SK-N-MC (cell line): ENCODE measurements at regions not wholly inside any gene's neighbourhood (a gene's known extent, or its start where the extent isn't known, plus 50 kb on each side); places are given as distances from the start of the nearest gene placed in this dataset.

Source experiments
- DNase-seq: peaks from one replicate; pipeline ENCODE4 v3.0.0-alpha.2; 2011; ENCODE audit warnings: low read depth, low spot score
- H3K27ac ChIP-seq: fragments of 200-600 bp; sonication (generic); 2 replicates; pipeline ENCODE4 v1.5.1; 2016; ENCODE audit warnings: mixed run types
- H3K36me3 ChIP-seq: fragments of 200-600 bp; sonication (generic); 2 replicates; pipeline ENCODE4 v1.6.1; 2017; ENCODE audit warnings: antibody characterized with exemption, low read length, mixed read lengths; ENCODE audit not compliant: insufficient read depth
- H3K4me3 ChIP-seq: fragments of 200-600 bp; sonication (generic); 2 replicates; pipeline ENCODE4 v1.5.1; 2016
- H3K9ac ChIP-seq: fragments of 200-600 bp; sonication (generic); 2 replicates; pipeline ENCODE4 v1.8.0; 2017; ENCODE audit warnings: mixed run types, mixed read lengths; ENCODE audit not compliant: insufficient read length
- H3K9me3 ChIP-seq: fragments of 200-600 bp; sonication (generic); 2 replicates; pipeline ENCODE4 v1.6.1; 2017; ENCODE audit warnings: low read depth, mild to moderate bottlenecking, antibody characterized with exemption, low read length, moderate library complexity, mixed read lengths
- EZH2 ChIP-seq: fragments of 200-600 bp; sonication (generic); IDR thresholded peaks from one replicate; pipeline ENCODE4 v1.6.1; 2017; ENCODE audit warnings: antibody characterized with exemption
- FOXP2 ChIP-seq: optimal IDR thresholded peaks from 2 replicates; pipeline ENCODE3; 2011; ENCODE audit warnings: mild to moderate bottlenecking, moderate library complexity; ENCODE audit not compliant: insufficient read depth; ENCODE audit errors: extremely low read length, control extremely low read depth
- POLR2AphosphoS5 ChIP-seq: IDR thresholded peaks from 2 replicates; pipeline ENCODE4 v1.6.1; 2012; ENCODE audit warnings: mild to moderate bottlenecking, low read depth, low read length, borderline replicate concordance

DNA sequence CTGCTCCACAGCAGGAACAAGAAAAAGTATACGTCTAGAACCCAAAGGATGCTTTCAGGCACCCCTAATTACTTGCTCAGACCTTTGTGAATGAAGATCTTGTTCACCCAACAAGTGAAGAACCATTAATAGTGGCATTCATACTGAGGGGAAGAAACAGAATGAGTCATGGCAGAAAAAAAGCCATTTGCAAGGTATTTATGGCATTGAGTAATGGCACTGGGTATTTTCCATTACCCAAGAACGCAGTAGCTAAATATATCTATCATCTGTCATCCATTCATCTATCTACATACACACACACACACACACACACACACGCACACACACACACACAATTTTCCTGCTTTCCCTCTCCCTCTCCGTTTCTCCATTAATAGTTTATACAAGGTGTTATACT is 56.4 kb upstream of the XIRP2 start:
- no peaks in the 10 kb centered on the region for H3K9me3 ChIP-seq
- H3K9ac ChIP-seq, result no peak overlapping the region
- no peak overlapping the region for H3K4me3 ChIP-seq
- TF ChIP-seq EZH2 (no peak), POLR2AphosphoS5 (no peak), FOXP2 (no peak)
- DNase-seq, result no peak
- H3K27ac ChIP-seq, result no peak overlapping the region
- H3K36me3 ChIP-seq, result no peaks in the 10 kb centered on the region

DNA sequence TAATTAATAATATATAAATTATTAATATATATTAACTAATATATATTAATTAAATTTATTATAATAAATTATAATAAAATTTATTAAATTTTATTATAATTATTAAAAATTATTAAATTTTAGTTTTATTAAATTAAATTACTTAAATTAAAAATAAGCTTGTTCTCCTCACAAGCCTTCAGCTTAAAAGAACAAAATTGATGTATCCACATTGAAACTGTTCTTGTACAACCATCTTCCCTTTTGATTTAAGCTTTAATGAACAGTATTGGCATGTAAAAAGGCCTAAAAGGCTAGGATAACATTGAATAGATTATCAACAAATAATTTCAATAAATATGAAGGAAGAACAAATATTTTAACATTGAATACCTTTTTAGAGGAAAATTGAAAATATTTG is 62.4 kb upstream of the XIRP2 start:
- no peak for DNase-seq
- H3K36me3 ChIP-seq, result no peaks in the 10 kb centered on the region
- H3K27ac ChIP-seq, result no peak overlapping the region
- no peaks in the 10 kb centered on the region for H3K9me3 ChIP-seq
- no peak for TF ChIP-seq POLR2AphosphoS5
- no peak overlapping the region for H3K9ac ChIP-seq
- no peak overlapping the region for H3K4me3 ChIP-seq

DNA sequence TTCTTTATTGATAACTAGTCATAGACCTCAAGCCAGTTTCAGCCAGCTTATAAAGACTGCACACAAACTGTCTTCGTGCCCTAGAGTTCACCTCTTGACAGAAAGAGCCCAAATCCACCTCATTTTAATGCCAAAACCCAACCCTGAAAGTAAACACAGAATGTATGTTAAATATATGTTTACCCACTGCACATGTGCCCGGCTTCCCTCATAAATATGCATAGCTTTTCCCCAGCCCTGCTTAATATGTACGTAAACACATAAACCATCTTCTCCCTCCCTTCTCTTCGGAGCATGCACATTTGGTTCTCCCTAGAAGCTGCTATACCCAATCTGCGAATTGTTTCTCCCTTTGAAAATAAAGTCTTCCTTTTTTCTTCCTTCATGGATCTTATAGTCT is 73.9 kb upstream of the XIRP2 start:
- no peak for TF ChIP-seq EZH2
- no peak for TF ChIP-seq FOXP2
- no peak for TF ChIP-seq POLR2AphosphoS5
- no peak overlapping the region for H3K4me3 ChIP-seq
- H3K36me3 ChIP-seq, result no peaks in the 10 kb centered on the region
- H3K9me3 ChIP-seq, result no peaks in the 10 kb centered on the region
- no peak overlapping the region for H3K27ac ChIP-seq
- no peak overlapping the region for H3K9ac ChIP-seq
- DNase-seq, result no peak

DNA sequence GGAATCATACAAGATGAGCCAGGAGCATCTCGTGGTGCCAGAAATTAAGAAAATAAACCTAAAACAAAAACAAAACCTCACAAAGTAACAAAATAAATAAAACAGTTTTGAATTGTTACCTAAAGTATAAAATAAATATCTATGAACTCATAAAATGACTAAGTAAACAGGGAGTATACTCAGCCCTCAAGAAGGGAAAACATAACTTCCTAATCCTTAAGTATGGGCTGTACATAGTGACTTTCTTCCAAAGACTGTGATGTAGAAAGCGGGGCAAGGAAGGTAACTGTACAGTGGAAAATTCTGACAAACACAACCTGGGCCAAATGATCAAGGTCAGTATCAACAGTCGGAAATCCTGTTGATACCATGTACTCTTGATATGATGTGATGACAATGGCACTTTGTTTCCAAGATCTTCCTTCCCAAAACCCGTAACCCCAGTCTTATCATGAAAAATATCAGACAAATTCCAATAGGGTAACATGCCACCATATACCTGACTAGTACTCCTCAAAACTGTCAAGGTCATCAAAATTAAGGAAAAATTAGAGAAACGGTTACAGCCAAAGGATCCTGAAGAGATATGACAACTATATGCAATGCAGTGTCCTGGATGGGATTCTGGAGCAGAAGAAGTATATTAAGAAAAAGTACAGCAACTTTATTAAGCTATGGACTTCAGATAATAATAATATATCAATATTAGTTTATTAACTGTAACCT is 76.0 kb upstream of the XIRP2 start:
- Histone ChIP-seq H3K9me3 (no peaks in the 10 kb centered on the region), H3K4me3 (no peak overlapping the region), H3K9ac (no peak overlapping the region), H3K36me3 (no peaks in the 10 kb centered on the region), H3K27ac (no peak overlapping the region)
- TF ChIP-seq EZH2 (no peak), FOXP2 (no peak), POLR2AphosphoS5 (no peak)
- no peak for DNase-seq

DNA sequence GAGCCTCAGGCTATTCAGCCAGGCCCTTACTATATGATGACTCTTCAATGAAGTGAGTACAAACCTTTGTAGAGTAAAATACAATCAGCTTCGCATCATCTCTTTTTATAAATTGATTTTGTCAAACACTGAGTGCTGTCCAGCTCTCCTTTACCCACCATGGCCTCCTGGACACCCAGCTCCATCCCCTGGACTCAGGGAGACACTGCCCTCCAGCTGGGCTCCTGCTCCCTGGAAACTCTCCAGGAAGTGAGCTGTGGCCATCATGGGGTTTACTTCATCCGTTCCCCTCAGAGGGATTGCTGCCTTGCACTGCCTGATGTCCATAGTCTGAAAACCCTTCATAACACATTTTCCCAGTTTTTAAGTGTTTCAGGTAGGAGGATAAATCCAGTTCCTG is 82.5 kb upstream of the XIRP2 start:
- Histone ChIP-seq H3K4me3 (no peak overlapping the region), H3K9ac (no peak overlapping the region), H3K9me3 (no peaks in the 10 kb centered on the region), H3K27ac (no peak overlapping the region), H3K36me3 (no peaks in the 10 kb centered on the region)
- TF ChIP-seq POLR2AphosphoS5 (no peak), EZH2 (no peak), FOXP2 (no peak)
- DNase-seq, result no peak

DNA sequence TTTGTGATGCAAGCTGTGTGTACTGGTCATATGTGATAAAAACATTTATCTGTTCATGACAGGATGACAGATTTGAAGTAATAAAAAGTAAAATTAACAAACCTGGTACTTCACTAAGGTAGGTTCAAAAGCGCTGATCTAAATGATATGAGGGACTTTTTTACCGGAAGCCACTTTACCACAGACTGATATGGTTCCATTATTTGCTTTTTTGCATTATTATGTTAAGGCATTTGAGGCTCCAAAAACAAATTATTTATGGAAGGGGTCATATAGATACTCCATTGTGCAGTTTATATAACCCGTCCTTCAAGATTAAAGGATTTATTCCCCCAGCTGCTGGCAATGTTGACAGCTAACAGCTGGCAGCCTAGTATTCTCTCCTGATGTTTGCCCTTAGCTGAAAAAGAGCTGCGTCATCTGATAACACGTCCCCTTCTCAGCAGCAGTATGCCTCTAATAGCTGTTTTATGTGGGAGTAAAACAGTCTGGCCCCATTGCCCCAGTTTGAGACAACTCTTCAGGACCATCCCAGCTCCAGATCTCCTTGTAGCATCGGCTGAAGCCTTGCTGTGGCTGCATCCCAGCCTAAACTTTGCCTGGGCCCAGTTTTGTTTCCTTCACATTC is 84.8 kb upstream of the XIRP2 start:
- Histone ChIP-seq H3K36me3 (no peaks in the 10 kb centered on the region), H3K9ac (no peak overlapping the region), H3K9me3 (no peaks in the 10 kb centered on the region), H3K4me3 (no peak overlapping the region), H3K27ac (0 out of 2 replicates have a peak overlapping the region, but pooled peaks have one; percentile 10)
- no peak for DNase-seq
- no peak for TF ChIP-seq POLR2AphosphoS5
- TF ChIP-seq FOXP2, result no peak
- TF ChIP-seq EZH2, result no peak

DNA sequence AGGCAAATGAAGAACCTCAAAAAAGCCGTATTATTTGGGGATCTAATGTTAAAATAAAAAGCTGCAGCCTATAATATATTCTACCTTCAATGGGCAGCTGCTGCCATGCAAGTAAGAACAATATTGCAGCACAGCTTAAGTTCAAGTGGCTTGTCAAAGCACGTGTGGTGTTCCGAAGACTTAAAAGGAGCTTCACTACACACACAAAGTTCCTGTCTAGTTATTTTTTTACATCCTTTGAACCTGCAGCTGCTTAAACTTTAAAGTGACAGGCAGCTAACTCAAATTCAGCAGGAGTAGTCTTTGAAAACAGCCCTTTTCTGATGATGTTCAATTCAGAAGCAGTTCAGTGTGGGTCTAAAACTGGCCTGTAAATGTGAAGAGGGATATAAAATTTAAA is 85.8 kb upstream of the XIRP2 start:
- Histone ChIP-seq H3K36me3 (no peaks in the 10 kb centered on the region), H3K9me3 (no peaks in the 10 kb centered on the region), H3K4me3 (no peak overlapping the region), H3K9ac (no peak overlapping the region), H3K27ac (no peak overlapping the region)
- no peak for DNase-seq
- no peak for TF ChIP-seq POLR2AphosphoS5
- TF ChIP-seq FOXP2, result no peak
- no peak for TF ChIP-seq EZH2

DNA sequence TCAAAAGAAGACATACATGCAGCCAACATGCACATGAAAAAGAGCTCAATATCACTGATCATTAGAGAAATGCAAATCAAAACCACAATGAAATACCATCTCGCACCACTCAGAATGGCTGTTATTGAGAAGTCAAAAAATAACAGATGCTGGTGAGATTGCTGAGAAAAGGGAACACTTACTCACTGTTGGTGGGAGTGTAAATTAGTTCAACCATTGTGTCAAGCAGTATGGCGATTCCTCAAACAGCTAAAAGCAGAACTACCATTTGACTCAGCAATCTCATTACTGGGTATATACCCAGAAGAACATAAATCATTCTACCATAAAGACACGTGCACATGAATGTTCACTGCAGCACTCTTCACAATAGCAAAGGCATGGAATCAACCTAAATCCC is 95.5 kb upstream of the XIRP2 start:
- no peak for TF ChIP-seq EZH2
- no peak for TF ChIP-seq POLR2AphosphoS5
- TF ChIP-seq FOXP2, result no peak
- H3K36me3 ChIP-seq, result no peaks in the 10 kb centered on the region
- DNase-seq, result no peak
- H3K9me3 ChIP-seq, result no peaks in the 10 kb centered on the region
- no peak overlapping the region for H3K9ac ChIP-seq
- no peak overlapping the region for H3K27ac ChIP-seq
- no peak overlapping the region for H3K4me3 ChIP-seq

DNA sequence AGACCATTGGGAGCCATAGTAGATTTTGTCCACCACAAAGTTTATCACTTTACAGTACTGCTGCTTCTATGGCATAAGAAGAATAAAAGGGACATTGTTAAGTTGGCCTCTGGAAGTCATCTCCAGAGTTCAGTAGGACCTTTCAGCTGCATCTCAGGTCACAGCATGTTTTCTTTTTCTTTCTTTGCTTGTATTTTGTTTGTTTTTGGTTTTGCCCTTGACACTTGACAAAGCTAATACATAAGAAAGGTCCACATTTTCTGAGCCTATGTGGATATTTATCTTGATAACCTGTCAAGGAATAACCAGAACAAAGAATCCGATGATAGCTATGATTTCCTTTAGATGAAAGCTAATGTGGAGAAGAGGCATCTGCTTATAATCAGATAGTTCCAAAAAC is 101.6 kb upstream of the XIRP2 start:
- Histone ChIP-seq H3K9ac (no peak overlapping the region), H3K9me3 (no peaks in the 10 kb centered on the region), H3K27ac (no peak overlapping the region), H3K36me3 (no peaks in the 10 kb centered on the region), H3K4me3 (no peak overlapping the region)
- no peak for DNase-seq
- no peak for TF ChIP-seq FOXP2
- no peak for TF ChIP-seq EZH2
- TF ChIP-seq POLR2AphosphoS5, result no peak
